ENCODE measurements at regions not wholly inside any gene's neighbourhood (a gene's known extent, or its start where the extent isn't known, plus 50 kb on each side); places are given as distances from the start of the nearest gene placed in this dataset.

GRCh38 chr2:2696733-2697455 is 365.8 kb upstream of the MYT1L start:
- Histone ChIP-seq H3K4me1 (ENCODE audit: insufficient read depth, poor library complexity, severe bottlenecking) (no peaks in the 10 kb centered on the region), H3K27me3 (ENCODE audit: insufficient read depth, poor library complexity, severe bottlenecking) (no peaks in the 10 kb centered on the region), H3K9me3 (ENCODE audit: severe bottlenecking) (no peaks in the 10 kb centered on the region), H3K36me3 (ENCODE audit: low read depth) (no peaks in the 10 kb centered on the region), H3K4me3 (ENCODE audit: severe bottlenecking) (no peak overlapping the region), H3K27ac (ENCODE audit: poor library complexity, severe bottlenecking) (no peak overlapping the region)
- DNase-seq (ENCODE audit: low spot score) (no peak), ATAC-seq (ENCODE audit: low read depth) (no peak)
- no peak for TF ChIP-seq CTCF (IDR thresholded peaks at IDR 0.05; ENCODE audit: poor library complexity, severe bottlenecking)

GRCh38 chr2:2696325-2696724 is 365.2 kb upstream of the MYT1L start:
- no peak overlapping the region for H3K4me3 ChIP-seq (ENCODE audit: severe bottlenecking)
- ATAC-seq (ENCODE audit: low read depth) (no peak), DNase-seq (ENCODE audit: low spot score) (no peak)
- no peak overlapping the region for H3K27ac ChIP-seq (ENCODE audit: poor library complexity, severe bottlenecking)
- TF ChIP-seq CTCF (IDR thresholded peaks at IDR 0.05; ENCODE audit: poor library complexity, severe bottlenecking), result no peak
- no peaks in the 10 kb centered on the region for H3K4me1 ChIP-seq (ENCODE audit: insufficient read depth, poor library complexity, severe bottlenecking)
- H3K9me3 ChIP-seq (ENCODE audit: severe bottlenecking), result no peaks in the 10 kb centered on the region
- H3K36me3 ChIP-seq (ENCODE audit: low read depth), result no peaks in the 10 kb centered on the region
- H3K27me3 ChIP-seq (ENCODE audit: insufficient read depth, poor library complexity, severe bottlenecking), result no peaks in the 10 kb centered on the region

GRCh38 chr2:2694746-2695145 is 363.7 kb upstream of the MYT1L start:
- ATAC-seq (ENCODE audit: low read depth) (no peak), DNase-seq (ENCODE audit: low spot score) (no peak)
- H3K4me3 ChIP-seq (ENCODE audit: severe bottlenecking), result no peak overlapping the region
- H3K27ac ChIP-seq (ENCODE audit: poor library complexity, severe bottlenecking), result no peak overlapping the region
- H3K27me3 ChIP-seq (ENCODE audit: insufficient read depth, poor library complexity, severe bottlenecking), result no peaks in the 10 kb centered on the region
- no peaks in the 10 kb centered on the region for H3K4me1 ChIP-seq (ENCODE audit: insufficient read depth, poor library complexity, severe bottlenecking)
- TF ChIP-seq CTCF (IDR thresholded peaks at IDR 0.05; ENCODE audit: poor library complexity, severe bottlenecking), result no peak
- no peaks in the 10 kb centered on the region for H3K36me3 ChIP-seq (ENCODE audit: low read depth)
- H3K9me3 ChIP-seq (ENCODE audit: severe bottlenecking), result no peaks in the 10 kb centered on the region

GRCh38 chr2:2692599-2693389 is 361.7 kb upstream of the MYT1L start:
- no peak for ATAC-seq (ENCODE audit: low read depth)
- H3K27ac ChIP-seq (ENCODE audit: poor library complexity, severe bottlenecking), result no peak overlapping the region
- H3K9me3 ChIP-seq (ENCODE audit: severe bottlenecking), result no peaks in the 10 kb centered on the region
- no peak for DNase-seq (ENCODE audit: low spot score)
- no peaks in the 10 kb centered on the region for H3K36me3 ChIP-seq (ENCODE audit: low read depth)
- H3K4me1 ChIP-seq (ENCODE audit: insufficient read depth, poor library complexity, severe bottlenecking), result no peaks in the 10 kb centered on the region
- no peak for TF ChIP-seq CTCF (IDR thresholded peaks at IDR 0.05; ENCODE audit: poor library complexity, severe bottlenecking)
- H3K27me3 ChIP-seq (ENCODE audit: insufficient read depth, poor library complexity, severe bottlenecking), result no peaks in the 10 kb centered on the region
- H3K4me3 ChIP-seq (ENCODE audit: severe bottlenecking), result no peak overlapping the region

- DNase-seq (ENCODE audit: low spot score) (no peak), ATAC-seq (ENCODE audit: low read depth) (no peak)
- H3K9me3 ChIP-seq (ENCODE audit: severe bottlenecking), result no peaks in the 10 kb centered on the region
- H3K27ac ChIP-seq (ENCODE audit: poor library complexity, severe bottlenecking), result no peak overlapping the region
- no peaks in the 10 kb centered on the region for H3K36me3 ChIP-seq (ENCODE audit: low read depth)
- TF ChIP-seq CTCF (IDR thresholded peaks at IDR 0.05; ENCODE audit: poor library complexity, severe bottlenecking), result no peak
- H3K4me1 ChIP-seq (ENCODE audit: insufficient read depth, poor library complexity, severe bottlenecking), result no peaks in the 10 kb centered on the region
- H3K27me3 ChIP-seq (ENCODE audit: insufficient read depth, poor library complexity, severe bottlenecking), result no peaks in the 10 kb centered on the region
- H3K4me3 ChIP-seq (ENCODE audit: severe bottlenecking), result no peak overlapping the region
Observed at GRCh38 chr2:2691419-2691818, 360.3 kb upstream of the MYT1L start.

Measured in RWPE2 (cell line).